SH-SY5Y (cell line): ENCODE measurements at regions not wholly inside any gene's neighbourhood (a gene's known extent, or its start where the extent isn't known, plus 50 kb on each side); places are given as distances from the start of the nearest gene placed in this dataset.
A peak's percentile ranks its signal among the peaks of the same experiment; 100 is the strongest.

Experiments
- GATA2 ChIP-seq: IDR thresholded peaks from 2 replicates; pipeline ENCODE4 v1.6.1; 2011; ENCODE audit warnings: mild to moderate bottlenecking, low read depth, low read length
- GATA3 ChIP-seq: IDR thresholded peaks from 2 replicates; pipeline ENCODE4 v1.6.1; 2011; ENCODE audit warnings: low read depth, mild to moderate bottlenecking, low read length, moderate library complexity

DNA sequence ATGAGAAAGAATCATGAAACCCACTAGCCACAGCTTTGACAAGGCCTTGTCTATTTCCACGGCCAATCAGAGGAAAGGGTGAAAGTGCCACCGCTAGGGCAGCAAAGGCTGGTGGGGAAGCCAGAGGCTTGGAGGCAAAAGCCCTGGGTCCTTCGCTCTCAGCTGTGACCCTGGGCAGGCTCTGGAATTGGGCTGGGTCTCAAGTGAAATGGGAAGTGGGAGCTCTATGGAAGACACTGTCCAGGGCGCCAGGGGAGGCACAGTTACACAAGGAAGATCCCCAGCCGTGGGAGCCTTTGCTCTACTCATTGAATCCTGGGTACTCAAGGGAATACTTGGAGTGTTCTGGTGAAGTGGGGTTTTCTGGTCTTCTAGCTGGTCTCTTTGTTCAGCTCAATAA is 136.2 kb downstream of the ASB7 start:
- TF ChIP-seq GATA3 (no peak), GATA2 (no peak)

DNA sequence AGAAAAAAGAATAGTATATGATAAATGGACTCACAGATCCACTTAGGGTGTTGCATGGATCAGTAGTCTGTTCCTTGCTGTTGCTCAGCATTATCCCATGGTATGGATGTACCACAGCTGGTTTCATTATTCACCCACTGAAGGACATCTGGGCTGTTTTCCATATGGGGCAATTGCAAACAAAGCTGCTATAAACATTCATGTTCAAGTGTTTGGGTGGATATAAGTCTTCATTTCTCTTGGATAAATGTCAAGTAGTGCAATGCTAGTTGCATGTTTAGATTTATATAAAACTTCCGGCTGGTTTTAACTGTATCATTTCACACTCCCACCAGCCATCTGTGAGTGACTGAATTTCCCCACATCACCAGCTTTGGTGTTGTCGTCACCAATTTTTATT is 137.7 kb downstream of the ASB7 start:
- no peak for TF ChIP-seq GATA3
- TF ChIP-seq GATA2: no peak

DNA sequence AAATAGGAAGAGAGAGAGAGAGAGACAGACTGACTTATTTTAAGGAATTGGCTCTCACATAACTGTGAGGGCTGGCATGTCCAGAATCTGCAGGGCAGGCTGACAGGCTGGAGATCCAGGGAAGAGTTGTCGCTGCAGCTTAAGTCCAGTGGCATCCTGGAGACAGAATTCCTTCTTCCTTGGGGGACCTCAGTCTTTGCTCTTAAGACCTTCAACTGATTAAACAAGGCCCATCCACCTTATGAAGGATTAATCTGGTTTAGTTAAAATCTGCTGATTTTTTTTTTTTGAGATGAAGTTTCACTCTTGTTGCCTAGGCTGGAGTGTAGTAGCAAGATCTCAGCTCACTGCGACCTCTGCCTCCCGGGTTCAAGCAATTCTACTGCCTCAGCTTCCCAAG is 128.0 kb upstream of the ALDH1A3 start:
- TF ChIP-seq GATA3: no peak
- no peak for TF ChIP-seq GATA2

DNA sequence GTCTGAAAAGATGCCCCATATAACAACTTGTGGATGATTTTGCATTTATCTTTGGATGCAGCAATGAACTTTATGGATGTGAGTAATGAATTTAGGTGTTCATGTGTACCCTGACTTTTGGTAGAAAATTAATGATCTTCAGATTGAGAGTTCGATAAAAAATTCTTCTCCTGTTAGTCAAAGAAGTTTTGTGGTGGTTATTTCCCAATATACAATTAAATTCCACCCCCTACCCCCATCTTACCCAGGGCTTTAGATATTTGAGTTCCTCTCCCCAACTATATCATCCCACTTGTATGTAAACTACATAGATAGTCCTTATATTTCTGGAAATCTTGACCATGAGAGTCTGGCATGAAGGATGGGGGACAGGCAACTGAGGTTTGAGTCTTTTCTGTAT is 126.1 kb upstream of the ALDH1A3 start:
- TF ChIP-seq GATA3: no peak
- TF ChIP-seq GATA2: no peak

DNA sequence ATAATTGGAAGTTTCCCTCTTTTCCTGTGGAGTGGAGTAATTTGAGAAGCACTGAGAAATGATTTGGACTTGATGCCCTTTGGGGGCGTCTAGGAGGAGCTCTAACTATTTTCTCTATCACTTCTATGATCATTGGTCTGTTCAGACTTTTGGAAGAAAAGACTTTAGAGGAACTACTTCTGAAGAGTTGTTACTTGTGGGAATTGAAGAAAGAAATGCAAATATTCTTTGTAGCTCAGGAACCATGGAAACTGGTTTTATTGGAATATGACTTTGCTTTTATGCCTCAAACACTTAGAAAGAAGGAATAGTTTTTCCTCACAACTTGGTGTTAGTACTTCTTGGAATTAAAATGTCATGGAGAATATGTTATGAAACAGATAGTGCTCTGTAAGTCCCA is 122.0 kb upstream of the ALDH1A3 start:
- TF ChIP-seq GATA3: no peak
- no peak for TF ChIP-seq GATA2

DNA sequence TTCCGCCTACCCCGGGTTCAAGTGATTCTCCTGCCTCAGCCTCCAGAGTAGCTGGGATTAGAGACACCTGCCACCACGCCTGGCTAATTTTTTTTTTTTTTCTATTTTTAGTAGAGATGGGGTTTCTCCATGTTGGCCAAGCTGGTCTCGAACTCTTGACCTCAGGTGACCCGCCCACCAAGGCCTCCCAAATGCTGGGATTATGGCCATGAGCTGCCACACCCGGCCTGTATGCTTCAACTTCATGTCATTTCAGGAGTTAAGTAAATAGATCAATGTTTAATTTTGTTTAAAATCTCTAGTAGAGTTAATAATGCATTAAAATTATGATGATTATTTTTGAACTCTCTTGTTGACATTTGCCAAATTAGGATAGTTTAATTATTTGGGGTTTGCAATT is 121.1 kb upstream of the ALDH1A3 start:
- no peak for TF ChIP-seq GATA3
- TF ChIP-seq GATA2: no peak

DNA sequence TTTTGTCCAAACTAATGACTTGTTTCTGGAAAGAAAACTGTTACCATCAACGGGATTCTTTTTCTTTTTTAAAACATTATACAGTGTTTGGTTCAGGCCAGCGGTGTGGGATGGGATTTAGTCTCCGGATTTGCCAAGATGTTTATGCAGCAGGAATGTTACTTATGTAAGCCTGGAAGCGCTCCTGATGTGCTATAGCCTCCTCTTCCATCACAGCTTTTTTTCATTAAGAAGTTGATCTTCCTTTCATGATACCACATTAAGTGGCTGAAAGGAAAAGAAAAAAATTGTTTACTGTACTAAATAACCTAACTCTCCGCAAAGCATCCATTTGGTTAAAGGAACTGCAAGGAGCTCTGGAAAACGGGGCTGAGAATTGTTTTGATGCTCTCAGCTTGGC is 120.5 kb upstream of the ALDH1A3 start:
- TF ChIP-seq GATA3: no peak
- no peak for TF ChIP-seq GATA2

DNA sequence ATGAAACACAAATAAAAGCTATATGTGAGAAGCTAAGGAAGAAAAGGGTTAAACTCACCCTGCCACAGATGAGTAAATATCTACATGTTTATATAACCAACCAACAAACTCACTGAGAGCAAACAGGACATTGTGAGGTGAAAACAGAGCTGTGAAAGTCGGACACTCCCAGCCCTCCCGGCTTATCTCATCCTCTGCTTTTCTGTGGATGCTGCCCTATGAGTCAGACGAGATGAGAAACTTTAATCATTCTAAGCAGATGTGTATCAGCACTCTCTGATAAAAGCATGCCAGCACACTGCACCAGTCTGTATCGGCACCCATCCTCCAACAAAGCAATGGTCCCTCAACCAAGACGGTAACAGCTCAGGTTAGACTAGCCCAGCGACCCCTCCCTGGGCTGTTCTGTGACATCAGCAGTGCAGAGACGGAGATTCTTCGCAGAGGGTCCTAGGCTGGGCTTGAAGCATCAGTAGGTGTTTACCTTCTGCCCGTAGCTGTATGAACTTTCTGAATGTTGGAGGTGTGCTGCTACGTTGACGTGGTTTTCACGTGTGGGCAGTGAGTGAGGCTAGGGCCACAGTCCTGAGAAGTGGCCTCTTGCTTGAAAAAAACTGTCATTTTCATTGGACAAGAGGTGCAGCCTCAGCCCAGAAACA is 119.8 kb upstream of the ALDH1A3 start:
- peak; percentile 95 for TF ChIP-seq GATA2
- TF ChIP-seq GATA3: no peak; the same call in 1 of the 2 replicates

DNA sequence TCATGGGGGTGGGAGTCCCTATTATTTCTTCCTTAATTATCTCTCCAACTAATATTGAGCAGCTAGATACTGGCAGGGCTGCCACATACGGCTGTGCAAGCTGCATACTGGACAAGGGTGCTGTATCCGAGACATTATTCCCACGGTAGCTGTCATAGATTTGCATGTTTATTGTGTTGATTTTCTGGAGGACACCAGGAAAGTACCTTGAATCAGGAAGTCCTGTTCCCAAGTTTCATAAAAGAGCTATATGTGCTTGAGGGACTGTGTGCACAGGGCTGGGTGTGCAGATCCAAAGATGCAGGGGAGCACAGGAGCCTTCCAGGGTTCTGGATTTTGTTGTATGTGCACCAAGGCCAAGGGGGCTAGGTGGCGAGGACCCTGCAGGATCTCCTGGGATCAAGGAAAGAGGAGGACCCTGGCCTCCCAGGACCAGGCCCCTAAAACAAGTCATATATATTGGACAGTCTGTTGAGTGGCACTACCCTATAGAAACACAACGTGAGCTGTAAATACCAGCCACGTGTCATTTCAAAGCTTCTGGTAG is 119.2 kb upstream of the ALDH1A3 start:
- TF ChIP-seq GATA3 (no peak), GATA2 (no peak)

DNA sequence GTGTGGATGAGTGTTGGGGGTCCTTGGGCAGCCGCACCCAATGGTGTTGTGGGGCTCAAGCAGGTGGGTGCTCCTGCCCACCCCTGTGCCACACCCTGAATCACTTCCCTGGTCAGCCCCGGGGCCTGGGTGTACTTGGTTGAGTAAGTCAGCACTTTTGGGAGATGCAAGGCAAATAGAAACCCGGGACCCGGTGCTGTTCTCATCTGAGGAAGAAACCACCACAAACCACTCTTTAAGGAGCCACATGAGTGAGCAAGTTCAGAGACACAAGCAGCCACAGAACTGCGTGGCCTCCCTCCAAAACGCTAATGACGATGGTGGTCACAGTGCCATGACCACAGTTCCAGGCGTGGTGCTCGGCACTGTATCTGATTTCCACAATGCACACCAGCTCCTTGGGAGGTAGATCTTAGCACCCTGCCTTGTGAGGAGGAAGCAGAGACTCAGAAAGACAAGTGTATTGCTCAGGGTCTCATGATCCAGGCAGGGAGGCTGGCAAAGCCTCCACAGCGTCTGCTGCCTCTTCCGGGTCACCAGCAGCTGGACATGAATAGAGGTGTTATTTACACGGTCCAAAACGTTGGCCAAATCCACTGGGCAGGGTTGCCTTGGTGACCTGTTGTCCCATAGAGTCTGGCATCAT is 118.2 kb upstream of the ALDH1A3 start:
- TF ChIP-seq GATA2: no peak

DNA sequence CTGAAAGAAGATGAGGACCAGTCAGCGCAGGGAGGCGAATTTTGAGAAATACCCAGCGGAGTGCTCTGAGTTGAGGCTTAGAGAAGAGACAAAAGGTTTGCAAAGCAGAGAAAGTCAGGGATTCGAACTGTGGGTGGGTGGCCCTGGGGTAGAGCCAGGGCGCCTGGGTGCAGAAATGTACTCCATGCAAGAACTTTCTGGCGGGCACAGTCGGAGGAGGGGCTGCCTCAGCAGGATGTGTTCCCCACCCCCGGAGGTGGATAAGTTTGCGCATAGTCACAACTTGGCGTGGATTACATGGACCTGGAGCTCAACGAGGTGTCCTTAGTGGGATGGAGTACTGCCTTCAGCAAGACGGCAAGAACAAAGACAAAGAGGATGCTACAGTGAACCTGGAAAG is 117.3 kb upstream of the ALDH1A3 start:
- no peak for TF ChIP-seq GATA2
- no peak for TF ChIP-seq GATA3

DNA sequence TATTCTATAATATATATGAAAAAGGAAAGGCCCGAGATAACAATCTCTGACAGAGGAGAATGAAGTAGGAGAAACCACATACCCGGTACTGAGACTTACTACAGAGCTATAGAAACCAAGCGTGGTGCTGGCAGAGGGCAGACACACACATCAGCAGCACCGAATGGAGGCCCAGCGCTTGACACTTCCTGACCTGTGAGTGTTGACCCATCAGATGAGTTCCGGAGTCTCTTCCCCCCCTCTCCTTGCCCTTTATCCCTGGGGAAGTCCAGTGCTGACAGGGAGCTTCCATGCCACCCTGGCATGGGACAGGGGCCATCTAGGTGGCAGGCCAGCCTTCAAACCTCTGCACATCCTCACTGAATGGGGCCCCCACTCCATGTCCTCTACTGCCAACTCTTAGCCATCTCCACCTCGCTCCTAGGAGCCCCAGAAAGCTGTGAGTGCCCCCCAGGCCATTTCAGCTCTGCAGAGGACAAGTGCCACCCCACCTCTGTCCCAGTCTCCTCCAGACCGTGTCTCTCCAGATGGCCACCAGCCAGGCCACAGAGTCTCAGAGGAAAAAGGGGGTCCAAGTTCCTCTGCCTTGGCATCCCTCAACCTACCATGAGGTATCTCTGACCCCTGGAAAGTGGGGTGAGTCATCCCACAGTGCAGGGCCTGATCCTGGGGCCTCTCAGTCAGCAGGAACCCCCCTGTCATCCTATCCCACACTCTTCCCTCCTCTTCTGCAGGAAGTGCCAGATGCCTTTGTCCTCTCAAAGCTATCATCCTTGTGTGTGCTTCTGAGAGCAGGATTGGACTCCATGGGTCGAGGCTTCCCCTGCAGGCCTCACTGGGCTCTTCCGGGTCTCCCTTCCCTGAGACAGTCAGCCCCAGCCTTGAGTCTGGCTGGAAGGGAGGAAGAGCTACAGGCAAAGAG is 116.5 kb upstream of the ALDH1A3 start:
- no peak for TF ChIP-seq GATA3
- peak; percentile 40; the same call in 1 of the 2 replicates for TF ChIP-seq GATA2

DNA sequence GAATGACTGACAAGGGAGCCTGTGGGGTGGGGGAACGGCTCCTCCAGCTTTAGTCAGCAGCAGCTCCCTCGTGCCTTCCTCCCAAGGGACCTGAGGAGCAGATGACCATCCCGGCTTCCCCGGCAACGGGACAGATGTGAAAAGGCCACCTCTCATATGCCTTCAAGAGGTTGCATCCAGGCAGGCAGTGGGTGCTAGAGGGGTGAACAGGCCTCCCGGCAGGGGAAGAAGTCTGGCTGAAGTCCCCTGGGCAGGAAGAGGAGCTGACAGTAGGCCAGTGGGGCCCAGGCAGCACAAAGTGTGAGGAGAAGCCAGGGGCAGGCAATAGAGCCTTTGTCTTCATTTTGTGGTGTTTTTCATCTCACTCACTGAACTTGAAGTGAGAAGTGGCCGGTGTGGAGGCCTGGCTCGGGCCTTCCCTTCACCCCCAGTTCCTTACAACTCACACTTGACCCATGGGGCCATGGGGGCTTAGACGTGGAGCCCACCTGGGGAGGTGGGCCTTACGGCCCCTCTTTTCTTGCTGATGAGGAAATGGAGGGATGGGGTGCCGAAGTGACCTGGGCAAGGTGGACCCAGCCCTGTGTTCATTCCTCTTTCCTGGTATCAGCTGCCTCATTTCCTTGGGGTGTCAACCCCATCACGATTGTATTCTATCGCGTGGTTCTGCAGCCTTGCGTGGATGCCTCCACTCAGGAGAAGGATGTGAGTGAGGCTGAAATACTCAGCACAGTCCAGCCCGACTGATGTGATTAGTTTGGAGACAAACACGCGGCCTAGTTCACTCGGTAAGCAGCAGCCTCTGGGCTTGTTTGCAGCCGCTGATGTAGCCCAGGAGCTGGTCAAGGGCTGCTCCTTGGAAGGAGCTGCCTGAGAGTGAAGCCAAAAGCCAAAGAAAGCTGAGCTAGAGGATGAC is 115.5 kb upstream of the ALDH1A3 start:
- TF ChIP-seq GATA3: no peak

DNA sequence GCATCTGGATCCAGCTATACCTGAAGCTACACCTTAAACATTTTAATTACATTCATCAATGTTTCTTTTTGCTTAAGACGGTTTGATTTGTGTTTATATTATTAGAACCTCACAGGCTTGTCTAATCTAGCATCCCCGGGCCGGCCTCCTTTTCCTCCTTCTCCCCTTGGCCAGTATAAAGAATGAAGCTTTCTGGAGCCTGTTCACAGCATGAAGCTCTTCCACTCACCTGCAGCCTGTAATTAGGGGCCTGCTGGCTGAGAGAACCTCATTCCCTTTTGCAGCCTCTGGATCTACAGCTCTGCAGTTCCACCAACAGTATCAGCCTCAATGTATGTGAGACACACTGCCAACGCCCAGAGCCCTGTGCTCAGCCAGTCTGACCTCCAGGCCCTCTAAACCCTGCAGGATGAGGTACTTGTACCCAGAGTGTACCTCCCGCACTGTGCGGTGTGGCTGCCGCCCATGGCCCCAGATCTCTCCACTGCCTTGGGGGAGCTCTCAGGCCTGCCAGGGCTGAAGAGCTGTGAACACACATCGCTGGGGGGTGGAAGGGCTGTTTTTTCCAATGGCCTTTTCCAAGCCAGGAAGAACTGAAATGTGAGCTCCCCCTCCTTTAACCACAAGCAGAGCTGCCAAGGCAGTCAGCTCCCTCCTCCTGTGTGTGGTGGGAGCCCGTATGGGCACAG is 114.7 kb upstream of the ALDH1A3 start:
- TF ChIP-seq GATA2: no peak
- TF ChIP-seq GATA3: no peak
